H1 (cell line): ENCODE measurements at regions not wholly inside any gene's neighbourhood (a gene's known extent, or its start where the extent isn't known, plus 50 kb on each side); places are given as distances from the start of the nearest gene placed in this dataset.

Experiments
- CTCF ChIA-PET: fragments of 300-600 bp; sonication (Branson Sonifier 250); formaldehyde crosslinking; loops from one replicate; lab custom pipeline; 2021; ENCODE audit not compliant: partially characterized antibody; lab: Charles Lee
- POLR2A ChIA-PET: fragments of 300-600 bp; sonication (Branson Sonifier 250); formaldehyde crosslinking; loops from one replicate; lab custom pipeline; 2021; ENCODE audit warnings: inconsistent platforms; ENCODE audit not compliant: partially characterized antibody; lab: Charles Lee
- DNase-seq, 2 experiments: peaks; one replicate each; pipeline versions ENCODE4 v3.0.0 to v3.0.0-alpha.2; 2010 to 2022; ENCODE audit warnings: low spot score in 2 of 2, low read depth in 1 of 2, mixed read lengths in 1 of 2
- FAIRE-seq: peaks from 2 replicates; lab custom pipeline; 2011; peaks lifted over from hg19 to GRCh38; lab: Jason Lieb, UNC
- H2AFZ ChIP-seq: 2 replicates; pipeline ENCODE4 v1.8.1; 2012; ENCODE audit warnings: low read length, inconsistent platforms
- H2AK5ac ChIP-seq: 2 replicates; pipeline ENCODE4 v1.6.1; 2013; ENCODE audit warnings: low read depth, low read length
- H2BK120ac ChIP-seq: replicated peaks from 2 replicates; pipeline ENCODE3; 2013; ENCODE audit warnings: low read depth, low read length, inconsistent platforms
- H2BK12ac ChIP-seq: 2 replicates; pipeline ENCODE4 v1.6.1; 2013; ENCODE audit warnings: low read depth, low read length
- H2BK15ac ChIP-seq: 2 replicates; pipeline ENCODE4 v1.6.1; 2013; ENCODE audit warnings: low read length
- H2BK20ac ChIP-seq: 2 replicates; pipeline ENCODE4 v1.6.1; 2013; ENCODE audit warnings: low read length
- H2BK5ac ChIP-seq: 2 replicates; pipeline ENCODE4 v1.6.1; 2013; ENCODE audit warnings: low read depth, low read length
- H3K14ac ChIP-seq: 2 replicates; pipeline ENCODE4 v1.6.1; 2013; ENCODE audit warnings: inconsistent platforms; ENCODE audit not compliant: insufficient read length
- H3K18ac ChIP-seq: 2 replicates; pipeline ENCODE4 v1.6.1; 2013; ENCODE audit warnings: low read length; ENCODE audit errors: extremely low read depth
- H3K23ac ChIP-seq: 2 replicates; pipeline ENCODE4 v1.6.1; 2013; ENCODE audit warnings: inconsistent platforms; ENCODE audit not compliant: insufficient read length
- H3K23me2 ChIP-seq: 2 replicates; pipeline ENCODE4 v1.6.1; 2013; ENCODE audit warnings: low read depth, low read length
- H3K27ac ChIP-seq: 2 replicates; pipeline ENCODE4 v1.6.1; 2011; ENCODE audit warnings: low read depth, low read length, inconsistent platforms
- H3K27me3 ChIP-seq, 4 experiments: replicated peaks in 1 of 4; 1 replicate in 1 of 4; 2 replicates in 3 of 4; pipeline versions ENCODE4 v1.6.1 to v1.8.1; 2011 to 2013; ENCODE audit warnings: low read length in 3 of 4, mild to moderate bottlenecking in 3 of 4, inconsistent platforms in 2 of 4, mixed read lengths in 2 of 4, moderate library complexity in 1 of 4; ENCODE audit not compliant: control insufficient read depth in 3 of 4, insufficient read depth in 3 of 4; ENCODE audit errors: extremely low read depth in 1 of 4
- H3K36me3 ChIP-seq, 4 experiments: 2 replicates each; pipeline versions ENCODE4 v1.6.1 to v1.8.1; 2011 to 2013; ENCODE audit warnings: mild to moderate bottlenecking in 4 of 4, low read length in 3 of 4, moderate library complexity in 2 of 4, control low read depth in 1 of 4, inconsistent platforms in 1 of 4; ENCODE audit not compliant: insufficient read depth in 4 of 4, control insufficient read depth in 2 of 4
- H3K4ac ChIP-seq: replicated peaks from 2 replicates; pipeline ENCODE3; 2013; ENCODE audit warnings: low read length, low read depth, mixed read lengths, inconsistent platforms; ENCODE audit not compliant: insufficient read length
- H3K4me1 ChIP-seq, 4 experiments: replicated peaks in 1 of 4; 1 replicate in 1 of 4; 2 replicates in 3 of 4; pipeline versions ENCODE4 v1.6.1 to v1.8.1; 2011 to 2013; ENCODE audit warnings: low read length in 3 of 4, inconsistent platforms in 2 of 4, mixed read lengths in 1 of 4; ENCODE audit not compliant: insufficient read depth in 4 of 4, control insufficient read depth in 3 of 4
- H3K4me2 ChIP-seq, 2 experiments: 2 replicates each; pipeline versions ENCODE4 v1.6.1 to v1.8.1; 2011 to 2013; ENCODE audit warnings: low read depth in 2 of 2, low read length in 2 of 2, control low read depth in 1 of 2, inconsistent platforms in 1 of 2, mild to moderate bottlenecking in 1 of 2; ENCODE audit not compliant: insufficient read depth in 1 of 2
- H3K4me3 ChIP-seq, 4 experiments: fragments of 200-600, 300-600 bp in 1 of 4; sonication (generic), shearing (Covaris generic), sonication (Bioruptor Twin) in 1 of 4; 2 replicates each; pipeline versions ENCODE4 v1.5.1 to v1.8.1; 2011 to 2016; ENCODE audit warnings: low read length in 4 of 4, low read depth in 3 of 4, control low read depth in 2 of 4, inconsistent platforms in 2 of 4, mild to moderate bottlenecking in 2 of 4, mixed read lengths in 1 of 4, moderate library complexity in 1 of 4; ENCODE audit not compliant: insufficient read depth in 2 of 4; ENCODE audit errors: extremely low read depth in 1 of 4
- H3K56ac ChIP-seq: replicated peaks from 2 replicates; pipeline ENCODE3; 2013; ENCODE audit warnings: low read depth, mild to moderate bottlenecking, mixed read lengths, low read length, inconsistent platforms; ENCODE audit not compliant: insufficient read length
- H3K79me1 ChIP-seq: 2 replicates; pipeline ENCODE4 v1.6.1; 2013; ENCODE audit warnings: low read depth, low read length, control low read depth
- H3K79me2 ChIP-seq, 2 experiments: 2 replicates each; pipeline versions ENCODE4 v1.6.1 to v1.8.1; 2012 to 2013; ENCODE audit warnings: low read length in 2 of 2, mild to moderate bottlenecking in 2 of 2, inconsistent platforms in 1 of 2; ENCODE audit not compliant: insufficient read depth in 2 of 2, control insufficient read depth in 1 of 2
- H3K9ac ChIP-seq, 4 experiments: replicated peaks in 1 of 4; 1 replicate in 1 of 4; 2 replicates in 3 of 4; pipeline versions ENCODE4 v1.6.1 to v1.8.1; 2011 to 2013; ENCODE audit warnings: low read depth in 3 of 4, low read length in 3 of 4, control low read depth in 2 of 4, mild to moderate bottlenecking in 2 of 4, moderate library complexity in 2 of 4, inconsistent platforms in 1 of 4; ENCODE audit errors: extremely low read depth in 1 of 4
- H3K9me3 ChIP-seq, 2 experiments: 2 replicates each; pipeline versions ENCODE4 v1.6.1 to v1.8.1; 2012 to 2013; ENCODE audit warnings: mild to moderate bottlenecking in 2 of 2, moderate library complexity in 2 of 2, control low read depth in 1 of 2, inconsistent platforms in 1 of 2, low read depth in 1 of 2, low read length in 1 of 2, mixed read lengths in 1 of 2; ENCODE audit not compliant: insufficient read depth in 2 of 2
- H4K20me1 ChIP-seq, 2 experiments: replicated peaks in 1 of 2; 2 replicates each; pipeline versions ENCODE3 to v1.8.1; 2011 to 2013; ENCODE audit warnings: inconsistent platforms in 2 of 2, low read length in 2 of 2, mild to moderate bottlenecking in 1 of 2; ENCODE audit not compliant: insufficient read depth in 2 of 2, control insufficient read depth in 1 of 2
- H4K5ac ChIP-seq: 2 replicates; pipeline ENCODE4 v1.6.1; 2013; ENCODE audit warnings: low read length, low read depth, mixed read lengths, inconsistent platforms; ENCODE audit not compliant: insufficient read length
- H4K8ac ChIP-seq: 2 replicates; pipeline ENCODE4 v1.8.0; 2013; ENCODE audit warnings: mild to moderate bottlenecking, moderate library complexity, low read length, inconsistent platforms; ENCODE audit not compliant: insufficient read depth; ENCODE audit errors: extremely low read depth
- H4K91ac ChIP-seq: replicated peaks from 2 replicates; pipeline ENCODE3; 2013; ENCODE audit warnings: low read length, mixed read lengths, inconsistent platforms; ENCODE audit not compliant: insufficient read length
- BRCA1 ChIP-seq: IDR thresholded peaks from 2 replicates; pipeline ENCODE4 v1.6.1; 2012; ENCODE audit warnings: low read depth, low read length, improper control_type of control experiment
- E2F6 ChIP-seq: IDR thresholded peaks from 2 replicates; pipeline ENCODE4 v1.6.1; 2012; ENCODE audit warnings: inconsistent platforms
- RAD21 ChIP-seq, 2 experiments: IDR thresholded peaks in 1 of 2; conservative IDR thresholded peaks in 1 of 2; 2 replicates each; pipeline ENCODE4 v1.6.1; 2011; ENCODE audit warnings: low read depth in 2 of 2, low read length in 2 of 2, improper control_type of control experiment in 1 of 2, inconsistent platforms in 1 of 2, mild to moderate bottlenecking in 1 of 2, moderate library complexity in 1 of 2
- WGBS, 2 experiments: shearing (Covaris generic) in 1 of 2; methylation state at CpG; one replicate each; pipeline versions ENCODE4 v1.1.6 to v1.1.7; 2013 to 2015; ENCODE audit warnings: low lambda C conversion rate in 2 of 2, mixed read lengths in 2 of 2, inconsistent platforms in 1 of 2, low coverage in 1 of 2, missing lambda C conversion rate in 1 of 2; ENCODE audit not compliant: insufficient replicate concordance in 2 of 2, insufficient coverage in 1 of 2, insufficient read length in 1 of 2; ENCODE audit errors: extremely low coverage in 1 of 2, missing lambda C conversion rate in 1 of 2; 5-methylcytosine and 5-hydroxymethylcytosine counted together

- H3K56ac ChIP-seq = no peak overlapping the region
- CTCF ChIA-PET = interaction anchor here (0.6 to 0.9 kb wide), 2 partner anchors 22 to 49 kb away, joined by 3 to 4 read pairs; no protein-coding TSS in a partner anchor
- no peak overlapping the region for H2BK12ac ChIP-seq
- H3K79me2 ChIP-seq = no peaks in the 10 kb centered on the region
- no peak overlapping the region for H4K5ac ChIP-seq
- no peak overlapping the region for H3K23ac ChIP-seq
- FAIRE-seq (no peak), DNase-seq (no peak)
- POLR2A ChIA-PET = no interaction called here
- H4K91ac ChIP-seq = no peak overlapping the region
- H3K4ac ChIP-seq = no peak overlapping the region
- no peaks in the 10 kb centered on the region for H3K4me1 ChIP-seq
- H3K4me3 ChIP-seq = no peak overlapping the region
- no peaks in the 10 kb centered on the region for H3K23me2 ChIP-seq
- no peaks in the 10 kb centered on the region for H3K27me3 ChIP-seq
- no peak overlapping the region for H3K4me2 ChIP-seq
- H3K9ac ChIP-seq = no peak overlapping the region
- H3K36me3 ChIP-seq = no peaks in the 10 kb centered on the region
- no peak overlapping the region for H2BK15ac ChIP-seq
- H3K9me3 ChIP-seq = no peaks in the 10 kb centered on the region
- no peak overlapping the region for H2BK20ac ChIP-seq
- no peaks in the 10 kb centered on the region for H4K20me1 ChIP-seq
- no peak overlapping the region for H3K27ac ChIP-seq
- H3K79me1 ChIP-seq = no peaks in the 10 kb centered on the region
- H2BK120ac ChIP-seq = no peak overlapping the region
- no peak overlapping the region for H2AFZ ChIP-seq
- no peak overlapping the region for H2BK5ac ChIP-seq
- WGBS, 2 experiments = 88% methylated on average over 2 of the region's 2 CpGs; no CpG with 5 or more reads in 1 of the 2 experiments
- no peak overlapping the region for H4K8ac ChIP-seq
- no peak overlapping the region for H2AK5ac ChIP-seq
- H3K18ac ChIP-seq = no peak overlapping the region
- H3K14ac ChIP-seq = no peak overlapping the region
- TF ChIP-seq E2F6 (no peak), RAD21 (IDR thresholded peaks at IDR 0.05 in 1 of 2, conservative IDR thresholded peaks at IDR 0.05 in 1 of 2; ENCODE audit: low read depth in 2 of 2, low read length in 2 of 2) (no peak), BRCA1 (no peak)
Measured at GRCh38 chr2:196341277-196341841, 170.0 kb upstream of the STK17B start.
